ENCODE measurements at regions not wholly inside any gene's neighbourhood (a gene's known extent, or its start where the extent isn't known, plus 50 kb on each side); places are given as distances from the start of the nearest gene placed in this dataset.

DNA sequence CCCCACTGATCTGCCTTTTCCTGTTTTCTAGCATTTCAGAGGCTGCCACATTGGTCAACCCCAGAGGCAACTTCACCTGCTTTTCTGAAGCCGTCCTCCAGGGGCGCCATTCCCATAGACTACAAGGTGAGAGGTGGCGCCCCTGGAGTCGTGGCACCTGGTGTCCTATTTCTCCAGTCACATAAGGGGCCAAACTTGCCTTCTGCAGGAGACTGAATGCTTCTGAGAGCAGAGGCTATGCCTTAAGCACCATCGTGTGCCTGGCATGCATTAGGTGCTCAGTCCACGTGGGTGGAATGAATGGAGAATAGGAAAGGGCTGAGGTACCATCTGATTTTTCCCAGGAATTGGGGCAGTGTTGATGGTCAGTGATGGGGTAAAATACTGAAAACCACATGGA is 164.8 kb downstream of the HAPSTR1 start:
- DNase-seq, result no peak

DNA sequence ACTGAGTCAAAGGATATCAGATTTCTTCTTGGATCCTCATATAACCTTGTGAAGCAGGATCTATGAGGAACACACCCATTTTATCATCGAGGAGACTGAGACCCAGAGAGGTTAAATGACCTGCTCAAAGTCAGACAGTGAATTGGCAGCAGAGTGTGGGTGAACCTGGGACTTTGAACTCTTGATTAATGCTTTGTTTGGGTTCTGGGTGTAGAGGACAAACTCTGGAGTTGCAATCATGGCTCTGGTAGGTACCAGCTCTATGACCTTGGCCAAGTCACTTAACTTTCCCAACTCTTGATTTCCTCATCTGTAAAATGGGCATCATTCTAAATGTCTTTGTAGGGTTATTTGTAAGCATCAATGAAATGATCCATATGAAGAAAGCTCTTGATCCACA is 166.4 kb downstream of the HAPSTR1 start:
- DNase-seq, result no peak

DNA sequence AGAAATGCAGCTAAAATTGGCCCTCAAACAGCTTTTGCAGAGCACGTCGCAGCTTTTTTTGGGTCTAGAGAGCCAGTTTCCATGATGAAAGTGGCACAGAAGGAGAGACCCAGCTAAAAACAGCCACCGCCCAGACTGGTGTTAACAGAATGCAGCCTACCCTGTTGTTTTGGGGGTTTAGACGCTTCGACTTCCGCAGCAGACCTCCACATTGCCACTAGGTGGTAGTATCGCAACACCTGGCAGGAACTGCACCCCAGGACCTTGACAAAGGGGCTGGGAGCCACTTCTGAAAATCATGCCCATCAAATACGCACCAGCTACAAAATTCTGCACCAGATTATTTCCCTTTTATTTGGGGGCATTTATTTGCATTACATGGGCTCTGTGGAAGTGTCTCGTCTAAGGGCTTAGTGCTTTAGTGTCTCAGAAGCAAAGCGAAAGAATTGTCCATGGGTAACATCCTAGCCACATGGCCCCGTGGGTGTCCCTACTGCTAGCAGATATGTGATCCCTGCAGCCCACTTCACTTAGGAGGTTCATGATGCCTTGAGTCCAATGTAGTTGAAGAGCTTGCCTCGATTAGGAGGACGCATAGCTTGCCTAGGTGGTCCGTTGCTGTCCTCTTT is 167.1 kb downstream of the HAPSTR1 start:
- no peak for DNase-seq

GRCh38 chr16:9259914-9260608 is 168.6 kb downstream of the HAPSTR1 start:
- no peak for DNase-seq

DNA sequence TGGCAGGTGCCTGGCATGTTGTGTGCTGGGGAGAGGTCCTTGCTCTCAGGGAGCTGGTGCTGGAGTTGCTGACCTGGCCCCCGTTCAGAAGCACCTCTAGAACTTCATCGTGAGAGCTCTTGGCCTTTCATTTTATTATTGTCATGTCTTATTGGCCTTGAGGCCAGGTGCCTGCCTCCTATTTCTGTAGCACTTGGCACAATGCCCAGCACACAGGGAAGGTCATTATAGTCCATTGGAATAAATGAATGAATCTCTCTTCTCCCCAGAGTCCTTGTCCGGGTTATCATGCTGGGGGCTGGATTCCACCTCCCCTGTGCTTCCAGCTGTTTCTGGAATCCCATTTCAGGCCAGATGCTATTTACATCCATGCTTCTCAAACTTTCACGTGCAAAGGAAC is 169.2 kb downstream of the HAPSTR1 start:
- peak; percentile 90 for DNase-seq

GRCh38 chr16:9261376-9261775 is 169.9 kb downstream of the HAPSTR1 start:
- DNase-seq, result no peak

DNA sequence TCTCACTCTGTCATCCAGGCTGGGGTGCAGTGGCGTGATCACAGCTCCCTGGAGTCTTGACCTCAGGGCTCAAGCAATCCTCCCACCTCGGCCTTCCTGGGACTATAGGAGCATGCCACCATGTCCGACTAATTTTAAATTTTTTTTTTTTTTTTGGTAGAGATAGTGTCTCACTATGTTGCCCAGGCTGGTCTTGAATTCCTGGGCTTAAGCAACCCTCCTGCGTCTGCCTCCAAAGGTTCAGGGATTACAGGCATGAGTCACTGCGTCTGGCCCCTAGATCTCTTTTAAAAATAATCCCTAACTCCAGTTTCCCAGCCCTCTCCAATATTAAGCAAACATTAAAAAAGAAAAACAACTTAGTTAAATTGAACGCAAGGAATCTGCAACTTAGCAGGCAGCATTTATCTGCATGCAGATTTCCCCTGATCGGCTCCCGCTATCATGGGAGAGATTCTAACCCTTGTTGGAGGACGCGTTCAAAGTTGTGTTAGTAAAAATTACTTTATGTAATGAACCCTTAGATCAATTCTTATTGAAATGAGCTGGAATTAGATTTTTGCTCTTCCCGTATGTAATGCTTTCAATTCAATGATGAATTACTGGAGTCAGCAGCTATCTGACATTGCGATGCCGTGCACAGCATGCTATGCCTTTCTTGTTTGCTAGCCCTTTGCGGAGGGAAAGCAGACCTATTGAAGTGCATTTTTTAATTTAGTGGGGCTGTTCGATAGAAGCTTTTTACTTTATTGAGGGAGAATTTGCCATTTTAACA is 171.7 kb downstream of the HAPSTR1 start:
- DNase-seq, result no peak

- DNase-seq, result no peak
These were observed 172.6 kb downstream of the HAPSTR1 start for GRCh38 chr16:9264067-9264466.

- DNase-seq, result no peak
These were observed 177.0 kb downstream of the HAPSTR1 start for GRCh38 chr16:9268446-9268845.

- no peak for DNase-seq
These were observed 179.0 kb downstream of the HAPSTR1 start for GRCh38 chr16:9270424-9270823.

- no peak for DNase-seq
These were observed 179.5 kb downstream of the HAPSTR1 start for GRCh38 chr16:9270941-9271340.

- DNase-seq, result no peak
These were observed 180.4 kb downstream of the HAPSTR1 start for GRCh38 chr16:9271841-9272240.

GRCh38 chr16:9275377-9275776 is 183.9 kb downstream of the HAPSTR1 start:
- no peak for DNase-seq

DNA sequence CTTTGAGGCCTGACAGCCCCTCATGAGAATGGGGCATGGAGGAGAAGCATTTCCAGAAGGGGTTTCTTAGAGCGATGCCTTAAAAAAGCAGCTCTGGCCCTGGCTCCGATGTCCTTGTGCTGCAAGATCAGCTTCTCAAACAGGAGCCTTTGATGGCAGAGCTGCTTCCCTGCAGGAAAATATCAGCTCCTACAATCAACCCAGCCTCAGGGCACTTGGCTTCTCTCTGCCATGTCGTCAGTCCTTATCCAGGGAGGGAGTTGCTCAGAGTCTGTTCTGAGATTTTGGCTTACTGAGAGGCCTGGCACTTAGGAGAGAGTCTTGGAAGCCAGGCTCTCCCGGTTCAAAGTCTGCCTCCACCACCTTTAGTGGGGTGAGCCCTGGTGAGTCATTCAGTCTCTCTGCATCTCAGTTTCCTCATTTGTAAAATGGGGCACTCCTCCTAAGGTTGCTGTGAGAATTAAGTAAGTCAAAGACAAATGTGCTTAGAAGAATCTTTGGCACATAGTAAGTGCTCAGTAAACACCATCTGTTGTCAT is 184.4 kb downstream of the HAPSTR1 start:
- no peak for DNase-seq

DNA sequence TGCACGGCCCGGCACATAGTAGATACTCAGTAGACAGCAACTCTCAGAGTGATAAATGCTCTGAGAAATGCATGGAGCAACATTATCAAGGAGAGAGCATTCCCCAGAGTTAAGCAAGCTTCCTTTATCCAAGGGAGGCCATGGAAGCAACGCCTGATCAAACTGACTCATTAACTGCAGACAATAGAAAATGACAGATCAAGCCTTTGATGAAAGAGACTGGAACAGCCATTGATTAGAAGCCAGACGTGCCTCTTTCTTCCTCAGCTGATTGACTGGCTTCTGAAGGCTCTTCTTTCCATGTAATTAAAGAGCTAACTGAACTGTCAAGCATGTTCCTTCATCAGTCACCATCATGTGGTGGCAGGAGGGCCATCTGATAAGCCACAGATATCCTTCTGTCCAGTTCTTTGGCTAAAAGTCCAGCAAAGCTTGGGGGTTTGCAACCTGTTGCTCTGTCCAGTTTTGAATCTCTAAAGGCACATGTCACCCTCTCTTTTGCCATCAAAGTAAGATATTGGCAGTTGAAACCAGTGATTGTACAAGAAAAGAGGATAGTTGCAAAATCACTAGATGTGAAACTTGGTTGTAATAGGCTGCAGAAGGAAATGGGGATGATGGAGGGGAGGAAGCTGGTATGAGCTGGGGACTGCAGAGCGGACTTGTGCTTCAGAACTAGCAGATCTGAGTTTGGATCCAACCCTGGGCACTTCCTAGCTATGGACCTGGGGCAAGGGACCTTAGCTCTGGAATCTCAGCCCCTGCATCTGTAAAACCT is 188.0 kb downstream of the HAPSTR1 start:
- DNase-seq, result no peak

DNA sequence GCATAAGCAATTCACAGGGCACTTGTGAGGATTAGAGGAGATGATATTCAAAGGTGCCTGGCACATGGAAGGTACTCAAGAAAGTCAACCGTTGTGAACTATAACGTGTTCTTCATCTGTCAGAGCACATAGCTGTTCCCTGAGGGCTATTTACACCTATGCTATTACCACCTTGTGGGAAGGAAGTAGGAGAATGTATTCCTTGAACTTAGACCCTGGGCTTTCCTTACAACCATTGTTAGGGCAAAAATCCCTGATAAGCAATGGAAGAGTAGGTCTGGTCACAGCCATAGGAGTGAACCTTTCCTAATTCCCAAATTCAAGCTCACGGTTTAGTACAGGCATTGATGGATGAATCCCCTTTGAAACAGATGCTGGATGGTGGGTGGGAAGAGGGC is 188.6 kb downstream of the HAPSTR1 start:
- DNase-seq, result no peak

GRCh38 chr16:9286930-9287329 is 195.5 kb downstream of the HAPSTR1 start:
- DNase-seq, result no peak

DNA sequence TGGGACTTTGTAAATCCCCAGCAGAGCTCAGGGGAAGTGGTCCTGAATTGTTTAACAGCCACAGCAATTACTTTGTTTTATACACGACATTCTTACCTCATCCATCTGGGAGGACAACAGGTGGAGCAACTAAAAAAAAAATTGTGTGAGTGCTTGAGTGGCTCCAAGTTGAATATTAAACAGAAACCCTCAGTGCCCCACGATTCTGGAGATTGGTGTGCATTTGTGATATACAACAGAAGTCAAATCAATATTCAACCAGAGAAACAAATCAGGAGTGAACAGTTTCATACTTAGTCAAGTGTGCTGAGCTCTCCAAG is 204.8 kb downstream of the HAPSTR1 start:
- DNase-seq, result peak; percentile 35

- DNase-seq, result no peak
These were observed 206.1 kb downstream of the HAPSTR1 start for GRCh38 chr16:9297437-9298113.

GRCh38 chr16:9300252-9300651 is 208.8 kb downstream of the HAPSTR1 start:
- no peak for DNase-seq

DNA sequence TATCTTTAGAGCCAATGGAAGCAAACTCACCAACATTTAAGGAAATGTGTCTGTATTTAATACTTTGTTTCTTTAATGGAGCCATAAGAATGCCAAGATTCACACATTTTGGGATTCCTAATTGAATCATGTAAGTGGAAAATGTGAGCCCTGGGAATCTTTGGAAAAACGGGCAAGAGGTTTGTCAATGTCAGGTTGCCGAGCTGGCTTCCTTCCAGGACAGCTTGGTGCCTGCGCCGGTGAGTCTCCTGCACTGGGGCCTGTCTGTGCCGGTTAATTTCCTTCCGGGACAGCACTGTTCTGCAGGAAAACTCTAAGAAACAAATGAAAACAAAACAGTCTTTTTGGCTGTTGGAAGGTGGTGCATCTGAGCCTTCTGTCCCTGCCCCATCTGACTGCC is 210.6 kb downstream of the HAPSTR1 start:
- no peak for DNase-seq

DNA sequence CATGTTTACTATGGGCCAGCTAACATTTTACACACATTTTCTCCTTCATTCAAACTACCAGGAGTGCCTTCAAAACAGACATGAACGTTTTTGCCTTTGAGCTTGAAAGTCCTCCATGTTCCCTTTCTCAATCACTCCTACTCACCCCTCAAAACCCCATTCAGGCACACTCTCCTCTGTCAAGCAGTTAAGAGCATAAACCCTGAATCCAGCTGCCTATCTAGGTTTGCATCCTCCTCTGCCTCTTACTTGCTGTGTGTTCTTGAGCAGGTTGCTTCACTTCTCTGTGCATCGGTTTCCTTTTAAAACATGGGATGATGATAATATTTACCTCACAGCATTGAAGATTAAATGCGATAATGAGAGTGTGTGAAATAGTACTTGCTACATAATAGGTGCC is 215.3 kb downstream of the HAPSTR1 start:
- DNase-seq, result no peak

DNA sequence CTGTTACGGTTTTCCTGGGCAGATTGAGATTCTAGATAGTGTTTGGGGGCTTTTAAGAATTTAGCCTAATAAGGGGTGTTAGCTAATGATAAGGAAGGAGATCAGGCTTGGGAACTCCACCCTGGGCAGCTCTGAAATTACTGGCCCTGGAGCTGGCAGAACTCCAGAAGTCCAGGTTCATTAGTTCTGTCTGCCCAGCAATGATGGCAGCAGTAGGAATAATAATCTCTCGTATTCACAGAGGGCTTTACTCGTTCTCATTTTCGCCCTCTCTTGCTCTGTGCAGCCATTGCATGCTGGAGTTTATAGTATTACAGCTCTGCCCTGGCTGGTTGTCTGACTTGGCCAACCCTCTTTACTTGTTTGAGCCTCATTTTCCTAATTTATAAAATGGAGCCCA is 216.0 kb downstream of the HAPSTR1 start:
- DNase-seq, result no peak
